Kidney epithelial cell (primary cell): ENCODE measurements at regions not wholly inside any gene's neighbourhood (a gene's known extent, or its start where the extent isn't known, plus 50 kb on each side); places are given as distances from the start of the nearest gene placed in this dataset.

Source experiments
- DNase-seq: peaks from one replicate; pipeline ENCODE4 v3.0.0-alpha.2; 2010; ENCODE audit warnings: low read depth
- H3K27me3 ChIP-seq: 2 replicates; pipeline ENCODE4 v1.6.0; 2011; ENCODE audit warnings: low read length; ENCODE audit not compliant: control insufficient read depth, insufficient read depth
- H3K36me3 ChIP-seq: 2 replicates; pipeline ENCODE4 v1.5.1; 2011; ENCODE audit warnings: low read length; ENCODE audit not compliant: control insufficient read depth, insufficient read depth
- H3K4me3 ChIP-seq: 2 replicates; pipeline ENCODE4 v1.5.1; 2011; ENCODE audit warnings: low read depth, mild to moderate bottlenecking, control low read depth, low read length
- CTCF ChIP-seq: IDR thresholded peaks from 2 replicates; pipeline ENCODE4 v1.5.1; 2011; ENCODE audit warnings: mild to moderate bottlenecking, moderate library complexity, low read length, control low read depth, inconsistent platforms; ENCODE audit not compliant: insufficient read depth, poor library complexity, severe bottlenecking

GRCh38 chr4:157832596-157832995, 340.2 kb downstream of the GASK1B start:
- no peak for TF ChIP-seq CTCF
- no peak for DNase-seq
- H3K27me3 ChIP-seq: no peaks in the 10 kb centered on the region
- H3K36me3 ChIP-seq: no peaks in the 10 kb centered on the region
- H3K4me3 ChIP-seq: no peak overlapping the region

- Histone ChIP-seq H3K4me3 (no peak overlapping the region), H3K36me3 (no peaks in the 10 kb centered on the region), H3K27me3 (no peaks in the 10 kb centered on the region)
- no peak for TF ChIP-seq CTCF
- no peak for DNase-seq
Measured at GRCh38 chr4:157824021-157824420, 348.8 kb downstream of the GASK1B start.

- Histone ChIP-seq H3K4me3 (no peak overlapping the region), H3K27me3 (no peaks in the 10 kb centered on the region), H3K36me3 (no peaks in the 10 kb centered on the region)
- no peak for TF ChIP-seq CTCF
- DNase-seq: no peak
Measured at GRCh38 chr4:157821814-157822213, 351.0 kb downstream of the GASK1B start.

GRCh38 chr4:157819693-157820464, 352.9 kb downstream of the GASK1B start:
- no peak for TF ChIP-seq CTCF
- no peak for DNase-seq
- no peak overlapping the region for H3K4me3 ChIP-seq
- H3K27me3 ChIP-seq: no peaks in the 10 kb centered on the region
- H3K36me3 ChIP-seq: no peaks in the 10 kb centered on the region

GRCh38 chr4:157818946-157819692, 353.7 kb downstream of the GASK1B start:
- TF ChIP-seq CTCF: no peak
- Histone ChIP-seq H3K27me3 (no peaks in the 10 kb centered on the region), H3K4me3 (no peak overlapping the region), H3K36me3 (no peaks in the 10 kb centered on the region)
- no peak for DNase-seq
